HEK293T (cell line): ENCODE measurements at regions not wholly inside any gene's neighbourhood (a gene's known extent, or its start where the extent isn't known, plus 50 kb on each side); places are given as distances from the start of the nearest gene placed in this dataset.

Source experiments
- CTCF ChIA-PET: fragments of 350-600 bp; formaldehyde crosslinking; extraction: SDS; loops from one replicate; lab custom pipeline; 2021; ENCODE audit warnings: antibody characterized with exemption, inconsistent platforms; lab: Yijun Ruan, JAX
- POLR2A ChIA-PET: fragments of 350-600 bp; formaldehyde crosslinking; extraction: SDS; loops from one replicate; lab custom pipeline; 2020; ENCODE audit warnings: antibody characterized with exemption, inconsistent platforms; lab: Yijun Ruan, JAX
- DNase-seq: peaks from one replicate; pipeline ENCODE4 v3.0.0; 2012; ENCODE audit warnings: mixed read lengths; ENCODE audit errors: extremely low spot score
- ARNT ChIP-seq: fragments of 450-650 bp; IDR thresholded peaks from 2 replicates; pipeline ENCODE4 v1.6.1; 2017; ENCODE audit warnings: mild to moderate bottlenecking
- BHLHE40 ChIP-seq: fragments of 450-650 bp; IDR thresholded peaks from 2 replicates; pipeline ENCODE4 v1.6.1; 2016; ENCODE audit warnings: mild to moderate bottlenecking, moderate library complexity, borderline replicate concordance
- CTBP1 ChIP-seq: fragments of 450-650 bp; IDR thresholded peaks from 2 replicates; pipeline ENCODE4 v1.6.1; 2016; ENCODE audit warnings: borderline replicate concordance
- ELF4 ChIP-seq: fragments of 450-650 bp; IDR thresholded peaks from 2 replicates; pipeline ENCODE4 v1.6.1; 2017; ENCODE audit warnings: antibody characterized with exemption
- FOXA1 ChIP-seq: fragments of 450-650 bp; IDR thresholded peaks from 2 replicates; pipeline ENCODE4 v1.6.1; 2016; ENCODE audit warnings: mild to moderate bottlenecking
- FOXK2 ChIP-seq: fragments of 450-650 bp; IDR thresholded peaks from 2 replicates; pipeline ENCODE4 v1.6.1; 2016; ENCODE audit warnings: mild to moderate bottlenecking
- FOXM1 ChIP-seq: fragments of 450-650 bp; IDR thresholded peaks from 2 replicates; pipeline ENCODE4 v1.6.1; 2017; ENCODE audit warnings: mild to moderate bottlenecking, borderline replicate concordance
- HDGF ChIP-seq: fragments of 450-650 bp; IDR thresholded peaks from 2 replicates; pipeline ENCODE4 v1.6.1; 2017; ENCODE audit warnings: antibody characterized with exemption, borderline replicate concordance
- L3MBTL2 ChIP-seq: fragments of 450-650 bp; conservative IDR thresholded peaks from 2 replicates; pipeline ENCODE4 v1.6.1; 2016; ENCODE audit warnings: mild to moderate bottlenecking
- LEF1 ChIP-seq: fragments of 450-650 bp; IDR thresholded peaks from 2 replicates; pipeline ENCODE4 v1.6.1; 2017; ENCODE audit warnings: mild to moderate bottlenecking, borderline replicate concordance
- NFRKB ChIP-seq: fragments of 450-650 bp; IDR thresholded peaks from 2 replicates; pipeline ENCODE4 v1.6.1; 2016; ENCODE audit warnings: mild to moderate bottlenecking, moderate library complexity
- SP1 ChIP-seq: fragments of 450-650 bp; IDR thresholded peaks from 2 replicates; pipeline ENCODE4 v1.6.1; 2017
- SUZ12 ChIP-seq: fragments of 450-650 bp; IDR thresholded peaks from 2 replicates; pipeline ENCODE4 v1.6.1; 2016; ENCODE audit warnings: mild to moderate bottlenecking
- TARDBP ChIP-seq: fragments of 450-650 bp; IDR thresholded peaks from 2 replicates; pipeline ENCODE4 v1.6.1; 2016
- ZNF384 ChIP-seq: fragments of 450-650 bp; IDR thresholded peaks from 2 replicates; pipeline ENCODE4 v1.6.1; 2016
- TF ChIP-seq, protein P1 (sequence below): fragments of 450-650 bp; IDR thresholded peaks from 2 replicates; pipeline ENCODE4 v1.6.1; 2016

DNA sequence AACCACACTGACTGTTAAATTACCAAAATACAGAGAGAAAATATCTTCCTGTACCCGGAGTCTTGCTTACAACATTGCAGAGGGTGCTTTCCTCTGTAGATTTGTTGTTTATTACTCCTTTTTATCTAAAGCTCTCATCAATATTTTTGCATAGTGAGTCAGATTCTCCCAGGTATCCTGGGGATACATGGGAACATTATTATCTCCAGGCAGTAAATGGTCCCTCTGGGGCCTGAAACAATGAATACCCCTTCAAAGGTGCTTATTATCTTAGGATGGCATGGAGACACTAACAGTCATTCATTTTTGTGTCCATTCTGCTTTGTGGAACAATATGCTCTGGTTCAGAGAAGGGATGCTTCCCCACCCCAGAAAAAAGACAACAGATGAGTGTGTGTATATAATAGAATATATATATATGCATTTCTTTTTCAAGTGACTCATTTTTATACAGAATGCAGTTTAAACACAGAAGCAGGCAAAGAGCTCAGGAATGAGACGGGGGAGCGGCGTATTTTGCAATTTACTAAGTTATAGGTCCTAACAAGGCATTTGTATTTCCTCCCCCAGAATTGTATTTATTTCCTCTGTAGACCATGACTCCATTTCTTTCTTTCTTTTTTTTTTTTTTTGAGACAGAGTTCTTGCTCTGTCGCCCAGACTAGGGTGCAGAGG is 424.8 kb upstream of the ZEB2 start:
- TF ChIP-seq NFRKB (no peak), L3MBTL2 (no peak), ARNT (no peak), ZNF384 (no peak), HDGF (no peak), TARDBP (no peak), FOXK2 (no peak), LEF1 (no peak), FOXM1 (no peak), SUZ12 (no peak)
- POLR2A ChIA-PET = no interaction called here
- DNase-seq = no peak
- CTCF ChIA-PET = no interaction called here

DNA sequence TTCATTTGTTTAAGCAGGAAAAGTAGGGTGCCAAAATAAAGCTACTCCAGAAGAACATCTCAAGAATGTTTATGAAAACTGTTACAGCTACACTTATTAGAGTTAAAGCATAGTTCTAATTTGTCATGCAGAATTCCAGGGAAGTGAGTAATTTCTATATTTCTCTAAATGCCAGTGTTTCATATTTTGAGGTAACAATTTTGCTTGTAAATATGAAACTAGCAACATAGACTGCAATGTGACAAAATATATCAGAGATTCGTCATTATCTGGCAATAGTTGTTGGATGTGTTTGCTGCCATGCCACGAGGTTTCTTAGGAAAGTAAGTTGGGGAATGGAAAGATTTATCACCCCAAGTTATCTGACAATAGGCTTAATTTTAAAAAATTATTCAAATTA is 424.1 kb upstream of the ZEB2 start:
- no peak for TF ChIP-seq L3MBTL2
- no peak for TF ChIP-seq BHLHE40
- TF ChIP-seq FOXK2 = no peak
- TF ChIP-seq HDGF = no peak
- TF ChIP-seq TARDBP = no peak
- TF ChIP-seq LEF1 = no peak
- TF ChIP-seq NFRKB = no peak
- TF ChIP-seq, protein P1, sequence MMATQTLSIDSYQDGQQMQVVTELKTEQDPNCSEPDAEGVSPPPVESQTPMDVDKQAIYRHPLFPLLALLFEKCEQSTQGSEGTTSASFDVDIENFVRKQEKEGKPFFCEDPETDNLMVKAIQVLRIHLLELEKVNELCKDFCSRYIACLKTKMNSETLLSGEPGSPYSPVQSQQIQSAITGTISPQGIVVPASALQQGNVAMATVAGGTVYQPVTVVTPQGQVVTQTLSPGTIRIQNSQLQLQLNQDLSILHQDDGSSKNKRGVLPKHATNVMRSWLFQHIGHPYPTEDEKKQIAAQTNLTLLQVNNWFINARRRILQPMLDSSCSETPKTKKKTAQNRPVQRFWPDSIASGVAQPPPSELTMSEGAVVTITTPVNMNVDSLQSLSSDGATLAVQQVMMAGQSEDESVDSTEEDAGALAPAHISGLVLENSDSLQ = no peak
- DNase-seq = no peak
- POLR2A ChIA-PET = no interaction called here
- CTCF ChIA-PET = no interaction called here

DNA sequence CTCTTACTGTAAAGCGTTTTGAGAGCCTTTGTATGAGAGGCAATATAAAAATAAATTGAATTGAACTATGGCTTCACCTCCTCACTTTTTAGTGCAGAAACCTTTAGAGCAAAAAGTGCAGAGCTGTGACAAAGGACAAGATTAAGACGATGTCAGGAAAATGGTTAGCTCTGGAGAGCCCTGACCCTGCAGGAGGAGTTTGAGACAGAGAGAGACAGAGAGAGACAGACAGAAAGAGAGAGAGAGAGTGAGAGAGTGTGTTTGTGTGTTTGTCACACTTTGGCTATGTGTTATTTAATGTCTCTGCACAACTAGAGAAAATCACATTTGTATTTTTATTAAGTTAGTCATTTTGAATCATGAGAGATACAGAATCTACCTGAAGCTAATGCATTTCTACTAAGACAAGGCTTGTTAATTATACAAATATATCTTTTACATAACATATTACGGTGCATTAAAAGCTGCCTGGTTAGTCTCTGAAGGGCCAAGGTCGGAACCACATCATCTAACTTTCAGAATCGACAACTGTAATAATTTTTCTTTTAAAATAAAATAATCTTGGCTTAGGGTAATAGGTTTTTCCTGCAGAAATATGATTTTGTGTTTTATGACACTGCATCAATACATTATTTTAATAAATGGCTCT is 423.5 kb upstream of the ZEB2 start:
- no peak for DNase-seq
- CTCF ChIA-PET = interaction anchor here (1.0 kb wide), 1 partner anchor 810 kb away, joined by 4 read pairs; no protein-coding TSS in a partner anchor
- POLR2A ChIA-PET = no interaction called here
- no peak for TF ChIP-seq L3MBTL2

DNA sequence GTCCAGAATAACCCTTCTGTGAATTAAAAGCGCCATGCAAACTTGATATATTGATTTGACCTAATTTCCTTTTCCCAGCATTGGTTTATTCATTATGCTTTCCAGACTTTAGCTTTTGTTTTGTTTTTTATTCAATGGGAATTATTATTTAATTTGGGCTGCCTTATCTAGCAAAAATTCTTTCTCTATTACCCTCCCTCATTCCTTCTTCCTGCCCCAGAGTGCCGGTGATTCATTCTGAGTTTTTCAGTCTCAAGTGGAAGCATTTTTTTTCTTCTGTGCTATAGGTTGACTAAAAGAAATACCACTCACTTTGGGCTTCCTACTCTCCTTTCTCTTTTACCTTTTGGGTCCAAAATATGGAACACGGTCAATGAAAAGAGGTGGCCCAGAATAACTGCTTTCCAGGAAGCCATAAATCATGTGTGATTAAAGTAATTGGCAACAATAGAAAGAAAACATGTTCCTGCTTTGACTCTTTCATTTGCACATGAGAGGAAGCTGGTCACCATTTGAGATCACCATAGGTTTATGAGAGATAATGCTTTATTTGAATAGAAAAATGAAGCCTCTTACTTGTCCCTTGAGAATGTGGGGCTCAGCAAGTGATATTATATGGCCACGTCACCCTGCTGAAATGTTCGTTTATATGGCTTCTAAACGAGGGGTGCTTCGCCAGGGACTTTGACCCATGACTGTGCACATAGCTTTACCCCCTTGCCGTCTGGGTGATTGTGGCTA is 422.8 kb upstream of the ZEB2 start:
- CTCF ChIA-PET = interaction anchor here (1.0 kb wide), 1 partner anchor 811 kb away, joined by 4 read pairs; no protein-coding TSS in a partner anchor
- POLR2A ChIA-PET = no interaction called here
- DNase-seq = no peak
- TF ChIP-seq ARNT (no peak), CTBP1 (no peak)
- TF ChIP-seq, protein P1 = no peak

DNA sequence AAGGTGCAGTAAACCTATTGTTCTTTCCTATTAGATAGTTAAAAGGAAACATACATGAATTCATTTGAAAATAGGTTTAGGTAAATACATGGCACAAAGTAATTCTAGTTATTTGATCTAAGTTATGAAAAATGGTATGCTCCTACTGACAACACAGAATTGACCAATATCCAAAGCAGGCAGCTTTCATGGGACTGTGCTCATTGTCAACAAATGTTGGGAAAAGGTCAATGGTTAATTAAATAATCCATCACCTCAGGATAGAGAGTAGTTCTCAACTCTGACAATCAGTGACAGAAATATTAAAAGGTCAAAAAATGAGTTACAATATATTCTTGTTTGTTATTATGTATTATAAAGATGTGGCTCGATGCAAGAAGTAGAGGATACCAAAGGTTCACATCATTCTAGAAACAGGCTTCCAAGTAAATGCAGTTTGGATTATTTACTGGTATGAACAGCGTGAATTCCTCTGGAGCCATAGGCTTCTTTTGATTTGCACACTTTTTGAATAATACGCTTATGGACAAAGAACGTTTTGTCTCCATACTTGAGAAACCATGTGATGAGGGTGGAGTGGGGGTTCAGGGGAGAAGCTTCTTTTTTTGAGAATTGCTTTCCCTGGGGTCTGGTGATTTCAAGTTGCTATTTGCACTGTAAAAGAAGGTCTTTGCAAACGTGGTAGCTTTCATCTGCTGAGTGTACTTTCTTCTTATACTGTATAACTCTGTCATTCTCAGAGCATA is 422.0 kb upstream of the ZEB2 start:
- ChIA-PET POLR2A (no interaction called here), CTCF (no interaction called here)
- no peak for DNase-seq
- TF ChIP-seq FOXA1 (no peak), TARDBP (no peak), FOXM1 (no peak), ELF4 (no peak), NFRKB (no peak), SP1 (no peak), CTBP1 (no peak), HDGF (no peak), BHLHE40 (no peak), FOXK2 (no peak), ZNF384 (no peak), LEF1 (no peak), SUZ12 (no peak), L3MBTL2 (no peak)
- TF ChIP-seq, protein P1 = no peak

DNA sequence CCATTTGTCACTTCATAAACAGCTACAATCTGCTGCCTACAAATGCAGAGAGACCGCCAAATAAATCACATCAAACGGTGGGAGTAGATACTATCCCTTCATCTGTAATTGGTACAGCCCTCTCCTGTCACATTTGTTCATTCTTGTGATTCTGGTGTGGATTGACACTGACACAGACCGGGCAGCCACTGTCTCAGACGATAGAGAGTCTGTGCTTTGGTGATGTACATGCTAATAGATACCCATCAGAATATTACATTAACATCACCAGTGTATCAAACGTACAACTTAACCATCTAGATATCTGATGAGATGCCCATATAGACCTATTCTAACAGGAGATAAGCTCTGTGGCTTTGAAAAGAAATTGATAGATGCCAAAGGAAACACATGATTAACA is 419.7 kb upstream of the ZEB2 start:
- ChIA-PET POLR2A (no interaction called here), CTCF (no interaction called here)
- TF ChIP-seq LEF1 = no peak
- no peak for TF ChIP-seq SP1
- no peak for TF ChIP-seq FOXK2
- no peak for TF ChIP-seq NFRKB
- no peak for TF ChIP-seq FOXA1
- TF ChIP-seq L3MBTL2 = no peak
- TF ChIP-seq ELF4 = no peak
- no peak for TF ChIP-seq BHLHE40
- TF ChIP-seq, protein P1 = no peak
- TF ChIP-seq FOXM1 = no peak
- TF ChIP-seq SUZ12 = no peak
- no peak for TF ChIP-seq HDGF
- no peak for DNase-seq
